Muscle of leg (tissue), 3 donors: ENCODE measurements at regions not wholly inside any gene's neighbourhood (a gene's known extent, or its start where the extent isn't known, plus 50 kb on each side); places are given as distances from the start of the nearest gene placed in this dataset.
A peak's percentile ranks its signal among the peaks of the same experiment; 100 is the strongest.
"Not testable (repeated sequence)": the region's sequence is repeated elsewhere in the genome, so short reads cannot be mapped to it uniquely, and the experiment has no call there.

Experiments used
- DNase-seq: peaks from one replicate; pipeline ENCODE4 v3.0.0; 2013
- H3K27ac ChIP-seq: one replicate; pipeline ENCODE4 v1.5.1; 2013; ENCODE audit warnings: mild to moderate bottlenecking, low read length, control low read depth
- H3K27me3 ChIP-seq: one replicate; pipeline ENCODE4 v1.6.1; 2013; ENCODE audit warnings: low read length; ENCODE audit not compliant: control insufficient read depth, insufficient read depth
- H3K36me3 ChIP-seq: one replicate; pipeline ENCODE4 v1.6.1; 2013; ENCODE audit warnings: low read length; ENCODE audit not compliant: control insufficient read depth, insufficient read depth
- H3K4me1 ChIP-seq: one replicate; pipeline ENCODE4 v1.6.1; 2013; ENCODE audit warnings: low read length; ENCODE audit not compliant: control insufficient read depth, insufficient read depth
- H3K4me3 ChIP-seq: one replicate; pipeline ENCODE4 v1.5.1; 2013; ENCODE audit warnings: low read length, control low read depth
- H3K9me3 ChIP-seq: replicated peaks from 2 replicates; pipeline ENCODE4 v1.6.1; 2013; ENCODE audit warnings: low read depth, low read length; ENCODE audit not compliant: control insufficient read depth
- WGBS: methylation state at CpG from one replicate; pipeline ENCODE4 v1.1.5; 2013; ENCODE audit warnings: missing lambda C conversion rate; ENCODE audit not compliant: insufficient coverage; 5-methylcytosine and 5-hydroxymethylcytosine counted together

DNA sequence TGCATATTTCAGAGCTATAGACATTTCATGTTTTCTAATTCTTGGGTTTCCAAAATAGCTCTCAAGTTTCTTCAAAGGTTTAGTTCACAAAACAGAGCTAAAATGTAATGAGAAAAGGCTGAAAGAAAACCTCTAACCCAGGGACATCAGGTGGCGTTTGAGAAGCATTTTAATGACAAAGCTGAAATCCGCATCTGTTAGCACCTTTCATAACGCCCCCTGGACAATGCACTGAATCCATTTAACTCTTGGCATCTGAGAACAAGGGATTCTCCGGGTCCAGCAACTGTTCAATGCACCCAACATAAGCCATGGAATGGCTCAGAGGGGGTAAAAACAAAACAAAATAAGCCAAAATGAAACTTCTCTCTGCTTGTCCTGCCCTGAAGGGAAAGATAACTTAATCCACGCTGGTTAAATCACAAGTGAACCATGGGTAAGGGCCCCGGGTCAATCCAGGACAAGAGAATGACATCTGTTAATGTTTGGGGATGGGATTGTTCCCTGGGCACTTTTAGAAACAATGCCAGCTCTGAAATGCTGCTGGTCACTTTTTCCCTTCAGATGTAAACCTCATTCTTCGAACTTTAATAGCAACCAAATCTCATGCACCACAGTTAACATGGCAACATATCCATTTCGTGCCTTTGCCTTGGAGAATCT is 466.2 kb upstream of the ADAMTS9 start:
- WGBS = 65% methylated on average over 4 of the region's 8 CpGs
- DNase-seq = no peak
- no peak overlapping the region for H3K27ac ChIP-seq
- no peak overlapping the region for H3K4me3 ChIP-seq
- no peaks in the 10 kb centered on the region for H3K4me1 ChIP-seq
- H3K9me3 ChIP-seq = no peaks in the 10 kb centered on the region
- no peaks in the 10 kb centered on the region for H3K36me3 ChIP-seq
- H3K27me3 ChIP-seq = no peaks in the 10 kb centered on the region

DNA sequence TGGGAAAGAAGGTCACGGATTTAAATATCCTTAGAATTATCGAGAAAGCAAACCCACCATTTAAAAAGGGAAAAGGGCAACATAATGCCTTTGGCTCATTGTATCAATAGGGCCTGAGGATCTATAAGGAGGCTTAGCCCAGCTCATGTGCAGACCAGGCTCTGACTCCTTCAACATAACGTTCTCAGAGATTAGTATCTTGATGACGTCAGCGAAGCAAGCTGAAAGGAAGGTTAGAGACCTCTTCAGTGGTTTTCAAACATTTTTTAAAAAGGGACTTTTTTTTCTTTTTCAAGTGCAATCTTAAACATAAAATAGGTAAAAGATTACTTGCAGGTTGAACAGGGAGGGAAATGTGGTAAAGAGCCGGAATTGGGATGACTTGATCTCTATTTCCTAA is 463.9 kb upstream of the ADAMTS9 start:
- no peaks in the 10 kb centered on the region for H3K4me1 ChIP-seq
- H3K27me3 ChIP-seq = no peaks in the 10 kb centered on the region
- H3K36me3 ChIP-seq = no peaks in the 10 kb centered on the region
- DNase-seq = no peak
- no peak overlapping the region for H3K4me3 ChIP-seq
- WGBS = no CpG with 5 or more reads among the region's 6 CpGs
- H3K9me3 ChIP-seq = no peaks in the 10 kb centered on the region
- H3K27ac ChIP-seq = no peak overlapping the region

DNA sequence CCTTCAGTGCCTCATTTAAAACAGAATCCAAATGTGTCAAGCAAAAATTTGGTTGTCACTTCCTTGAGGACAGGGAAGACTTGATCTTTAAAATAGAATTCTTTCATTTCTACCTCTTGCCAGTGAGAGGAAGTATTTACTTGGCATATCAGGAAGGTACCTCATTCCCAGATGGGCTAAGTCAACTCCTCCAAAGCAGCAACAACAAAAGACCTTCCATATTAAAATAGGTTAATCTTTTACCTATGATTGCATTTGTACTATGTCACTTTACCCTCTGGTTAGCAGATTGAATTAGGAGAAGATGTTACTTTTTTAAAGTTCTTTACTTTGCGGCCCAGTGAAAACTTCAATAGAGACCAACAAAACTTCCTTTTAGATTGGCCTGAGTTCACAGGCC is 462.1 kb upstream of the ADAMTS9 start:
- no peaks in the 10 kb centered on the region for H3K36me3 ChIP-seq
- no peaks in the 10 kb centered on the region for H3K4me1 ChIP-seq
- no peak for DNase-seq
- no peak overlapping the region for H3K27ac ChIP-seq
- H3K27me3 ChIP-seq = no peaks in the 10 kb centered on the region
- no CpG with 5 or more reads among the region's 1 CpG for WGBS
- H3K9me3 ChIP-seq = no peaks in the 10 kb centered on the region
- H3K4me3 ChIP-seq = no peak overlapping the region

DNA sequence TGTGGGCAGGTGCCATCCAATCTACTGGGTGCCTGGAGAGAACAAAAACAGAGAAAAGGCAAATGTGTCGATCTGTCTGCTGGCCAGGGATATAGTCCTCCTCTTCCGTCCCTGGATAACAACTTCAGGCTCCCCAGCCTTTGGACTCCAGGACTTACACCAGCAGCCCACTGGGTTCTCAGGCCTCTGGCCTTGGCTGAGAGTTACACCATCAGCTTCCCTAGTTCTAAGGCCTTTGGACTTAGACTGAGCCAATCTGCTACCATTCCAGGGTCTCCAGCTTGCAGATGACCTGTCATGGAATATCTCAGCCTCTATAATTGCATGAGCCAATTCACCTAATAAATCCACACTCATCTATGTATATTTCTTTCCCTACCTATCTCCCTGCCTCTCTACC is 460.9 kb upstream of the ADAMTS9 start:
- Histone ChIP-seq H3K4me3 (no peak overlapping the region), H3K9me3 (no peaks in the 10 kb centered on the region), H3K36me3 (no peaks in the 10 kb centered on the region), H3K27me3 (no peaks in the 10 kb centered on the region), H3K4me1 (no peaks in the 10 kb centered on the region), H3K27ac (no peak overlapping the region)
- 100% methylated on average over 2 of the region's 2 CpGs for WGBS
- DNase-seq = no peak

DNA sequence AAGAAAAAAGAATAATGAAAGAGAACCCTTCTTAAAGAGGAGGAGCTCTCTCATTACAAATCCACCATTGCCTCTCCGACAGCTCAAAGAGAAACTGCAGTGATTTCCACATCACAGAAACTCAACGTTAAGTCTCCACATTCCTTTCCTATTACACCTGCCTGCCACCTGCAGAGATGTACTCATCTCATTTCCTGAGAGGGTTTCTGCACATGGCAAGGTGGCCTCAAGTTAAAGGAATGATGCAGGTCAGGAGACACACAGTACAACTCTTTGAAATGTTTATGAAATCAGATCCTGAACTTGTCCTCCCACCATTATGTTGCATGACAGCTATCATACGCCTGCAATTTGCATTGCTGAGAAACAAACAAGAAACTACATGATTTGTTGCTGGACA is 458.4 kb upstream of the ADAMTS9 start:
- Histone ChIP-seq H3K27me3 (no peaks in the 10 kb centered on the region), H3K4me1 (no peaks in the 10 kb centered on the region), H3K9me3 (no peaks in the 10 kb centered on the region), H3K4me3 (no peak overlapping the region), H3K27ac (no peak overlapping the region), H3K36me3 (no peaks in the 10 kb centered on the region)
- WGBS = 56% methylated on average over 2 of the region's 3 CpGs
- no peak for DNase-seq

DNA sequence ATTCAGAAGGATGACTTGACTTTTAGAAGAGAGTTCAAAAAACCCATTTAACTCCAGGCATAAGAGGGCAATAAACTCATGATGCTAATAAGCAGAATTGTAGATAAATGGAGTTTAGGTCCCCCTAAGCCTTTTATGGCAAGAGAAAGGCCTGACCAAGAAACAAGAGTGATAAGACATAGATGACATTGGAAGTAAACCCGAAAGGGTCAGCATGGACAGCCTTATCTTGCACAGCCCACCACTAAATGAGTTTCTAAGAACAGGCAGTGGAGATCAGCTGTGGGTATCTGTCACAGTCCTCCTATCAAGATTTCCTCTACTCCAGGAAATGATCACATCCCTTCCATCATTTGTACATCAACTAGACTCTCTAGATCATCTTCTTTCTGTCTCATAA is 457.9 kb upstream of the ADAMTS9 start:
- H3K27ac ChIP-seq = no peak overlapping the region
- no peak for DNase-seq
- H3K4me1 ChIP-seq = no peaks in the 10 kb centered on the region
- H3K27me3 ChIP-seq = no peaks in the 10 kb centered on the region
- H3K36me3 ChIP-seq = no peaks in the 10 kb centered on the region
- no peaks in the 10 kb centered on the region for H3K9me3 ChIP-seq
- no peak overlapping the region for H3K4me3 ChIP-seq
- WGBS = no CpG with 5 or more reads among the region's 1 CpG

DNA sequence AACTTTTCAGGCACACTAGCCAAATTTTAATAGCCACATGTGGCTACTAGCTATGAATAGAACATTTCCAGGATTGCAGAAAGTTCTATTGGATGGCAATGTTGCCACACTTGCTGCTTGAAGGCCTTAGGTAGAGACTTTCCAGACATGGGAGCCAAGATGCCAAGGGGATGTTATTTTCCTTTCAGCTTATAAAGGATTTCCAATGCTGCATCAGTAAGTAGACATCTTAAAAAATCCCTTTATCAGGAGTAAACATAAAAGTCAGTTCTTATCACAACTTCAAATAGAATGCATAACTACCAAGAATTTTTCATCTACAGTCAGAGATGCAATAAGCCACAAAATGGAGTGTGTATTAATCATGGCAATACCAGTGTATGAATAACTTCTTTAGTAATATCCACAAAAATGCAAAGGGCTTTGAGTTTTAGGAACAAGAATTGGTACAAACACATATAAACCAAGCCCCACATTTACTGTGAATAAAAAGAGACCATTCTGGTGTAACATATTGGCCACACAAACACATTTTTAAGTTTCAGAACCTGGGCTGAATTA is 457.1 kb upstream of the ADAMTS9 start:
- Histone ChIP-seq H3K27ac (no peak overlapping the region), H3K27me3 (no peaks in the 10 kb centered on the region), H3K9me3 (no peaks in the 10 kb centered on the region), H3K36me3 (no peaks in the 10 kb centered on the region), H3K4me1 (no peaks in the 10 kb centered on the region), H3K4me3 (no peak overlapping the region)
- DNase-seq = no peak

DNA sequence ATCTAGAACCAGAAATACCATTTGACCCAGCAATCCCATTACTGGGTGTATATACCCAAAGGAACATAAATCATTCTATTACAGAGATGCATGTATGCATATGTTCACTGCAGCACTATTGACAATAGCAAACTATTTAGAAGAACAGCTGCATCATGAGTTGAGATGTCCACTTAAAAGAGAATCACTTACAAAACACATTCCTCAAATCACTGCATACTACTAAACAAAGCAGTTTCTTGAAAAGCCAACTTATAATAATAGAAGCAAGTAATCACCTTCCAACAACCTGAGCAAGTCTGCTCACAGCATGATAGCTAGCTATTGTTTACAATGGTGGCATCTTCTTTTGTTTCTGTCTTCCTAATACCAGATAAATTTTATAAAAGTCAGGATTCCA is 454.7 kb upstream of the ADAMTS9 start:
- Histone ChIP-seq H3K36me3 (no peaks in the 10 kb centered on the region), H3K27me3 (no peaks in the 10 kb centered on the region), H3K4me3 (no peak overlapping the region), H3K9me3 (no peaks in the 10 kb centered on the region), H3K4me1 (no peaks in the 10 kb centered on the region), H3K27ac (no peak overlapping the region)
- no peak for DNase-seq

DNA sequence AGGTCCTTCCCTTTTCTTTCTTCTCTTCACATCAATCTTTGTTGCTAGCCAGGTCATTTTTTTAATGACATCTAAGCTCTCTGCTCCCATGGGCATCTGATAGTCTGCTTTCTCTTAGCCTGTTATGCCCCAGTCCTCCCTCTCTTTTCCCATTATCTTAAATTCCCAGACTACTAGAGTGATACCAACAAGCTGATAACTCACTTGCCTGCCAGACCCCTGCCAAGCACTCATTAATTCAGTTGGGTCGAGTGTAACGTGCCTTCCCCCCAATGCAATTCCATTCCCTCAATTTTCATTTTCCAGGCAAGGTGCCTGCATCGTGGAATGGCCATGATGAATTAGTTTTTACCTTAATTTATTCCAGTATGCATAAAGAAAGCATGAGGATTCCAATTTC is 450.8 kb upstream of the ADAMTS9 start:
- Histone ChIP-seq H3K27ac (no peak overlapping the region), H3K4me1 (no peaks in the 10 kb centered on the region), H3K9me3 (no peaks in the 10 kb centered on the region), H3K36me3 (no peaks in the 10 kb centered on the region), H3K27me3 (no peaks in the 10 kb centered on the region), H3K4me3 (no peak overlapping the region)
- no CpG with 5 or more reads among the region's 3 CpGs for WGBS
- DNase-seq = no peak

DNA sequence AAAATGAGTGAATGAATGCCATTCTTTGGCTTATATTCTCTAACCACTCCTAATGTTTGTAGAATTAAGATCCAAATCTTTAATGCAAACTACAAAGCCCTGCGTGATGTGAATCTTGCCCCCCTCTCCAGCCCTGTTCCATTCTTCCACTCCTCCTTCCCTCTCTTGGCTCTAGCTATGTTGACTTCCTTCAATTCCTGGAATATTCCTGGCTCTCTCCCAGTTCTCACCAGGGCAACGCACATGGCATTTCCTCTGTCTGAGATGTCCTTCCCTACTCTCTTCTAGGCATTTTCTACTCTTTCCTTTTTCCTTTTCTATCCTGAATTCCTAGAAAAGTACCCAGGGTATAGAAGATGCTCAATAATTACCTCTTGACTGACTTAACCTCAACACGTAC is 446.0 kb upstream of the ADAMTS9 start:
- H3K36me3 ChIP-seq, H3K9me3 ChIP-seq, H3K27ac ChIP-seq, H3K27me3 ChIP-seq, H3K4me1 ChIP-seq, H3K4me3 ChIP-seq: not testable (repeated sequence)
- DNase-seq = peak; percentile 33
- 73% methylated on average over 2 of the region's 3 CpGs for WGBS

DNA sequence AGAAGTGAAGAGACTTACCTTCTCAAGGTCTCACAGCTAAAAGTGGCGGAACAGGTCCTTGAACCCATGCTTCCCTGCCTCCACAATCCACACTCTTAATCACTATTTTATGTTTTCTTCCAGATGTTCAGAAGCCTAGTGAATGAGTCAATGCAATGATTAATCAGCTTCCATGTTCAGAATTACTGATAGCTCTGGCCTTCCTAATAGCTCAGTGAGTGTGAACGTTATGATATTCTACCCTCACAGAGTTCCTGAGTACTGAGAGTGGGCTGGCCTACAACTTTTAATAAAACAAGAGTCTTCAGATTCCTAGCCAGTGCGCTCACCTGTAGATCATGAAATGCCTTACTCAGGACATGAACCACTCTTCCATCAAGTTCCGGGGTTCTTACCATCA is 443.0 kb upstream of the ADAMTS9 start:
- Histone ChIP-seq H3K27me3 (no peaks in the 10 kb centered on the region), H3K4me3 (no peak overlapping the region), H3K4me1 (no peaks in the 10 kb centered on the region), H3K9me3 (no peaks in the 10 kb centered on the region), H3K36me3 (no peaks in the 10 kb centered on the region), H3K27ac (no peak overlapping the region)
- WGBS = 95% methylated on average over 2 of the region's 4 CpGs
- DNase-seq = no peak
